HEK293T (cell line): ENCODE measurements at regions not wholly inside any gene's neighbourhood (a gene's known extent, or its start where the extent isn't known, plus 50 kb on each side); places are given as distances from the start of the nearest gene placed in this dataset.
A peak's percentile ranks its signal among the peaks of the same experiment; 100 is the strongest.

Source experiments
- CTCF ChIA-PET: fragments of 350-600 bp; formaldehyde crosslinking; extraction: SDS; loops from one replicate; lab custom pipeline; 2021; ENCODE audit warnings: antibody characterized with exemption, inconsistent platforms; lab: Yijun Ruan, JAX
- POLR2A ChIA-PET: fragments of 350-600 bp; formaldehyde crosslinking; extraction: SDS; loops from one replicate; lab custom pipeline; 2020; ENCODE audit warnings: antibody characterized with exemption, inconsistent platforms; lab: Yijun Ruan, JAX
- DNase-seq: peaks from one replicate; pipeline ENCODE4 v3.0.0; 2012; ENCODE audit warnings: mixed read lengths; ENCODE audit errors: extremely low spot score
- ARNT ChIP-seq: fragments of 450-650 bp; IDR thresholded peaks from 2 replicates; pipeline ENCODE4 v1.6.1; 2017; ENCODE audit warnings: mild to moderate bottlenecking
- BHLHE40 ChIP-seq: fragments of 450-650 bp; IDR thresholded peaks from 2 replicates; pipeline ENCODE4 v1.6.1; 2016; ENCODE audit warnings: mild to moderate bottlenecking, moderate library complexity, borderline replicate concordance
- CTBP1 ChIP-seq: fragments of 450-650 bp; IDR thresholded peaks from 2 replicates; pipeline ENCODE4 v1.6.1; 2016; ENCODE audit warnings: borderline replicate concordance
- ELF4 ChIP-seq: fragments of 450-650 bp; IDR thresholded peaks from 2 replicates; pipeline ENCODE4 v1.6.1; 2017; ENCODE audit warnings: antibody characterized with exemption
- FOXA1 ChIP-seq: fragments of 450-650 bp; IDR thresholded peaks from 2 replicates; pipeline ENCODE4 v1.6.1; 2016; ENCODE audit warnings: mild to moderate bottlenecking
- FOXK2 ChIP-seq: fragments of 450-650 bp; IDR thresholded peaks from 2 replicates; pipeline ENCODE4 v1.6.1; 2016; ENCODE audit warnings: mild to moderate bottlenecking
- FOXM1 ChIP-seq: fragments of 450-650 bp; IDR thresholded peaks from 2 replicates; pipeline ENCODE4 v1.6.1; 2017; ENCODE audit warnings: mild to moderate bottlenecking, borderline replicate concordance
- HDGF ChIP-seq: fragments of 450-650 bp; IDR thresholded peaks from 2 replicates; pipeline ENCODE4 v1.6.1; 2017; ENCODE audit warnings: antibody characterized with exemption, borderline replicate concordance
- L3MBTL2 ChIP-seq: fragments of 450-650 bp; conservative IDR thresholded peaks from 2 replicates; pipeline ENCODE4 v1.6.1; 2016; ENCODE audit warnings: mild to moderate bottlenecking
- LEF1 ChIP-seq: fragments of 450-650 bp; IDR thresholded peaks from 2 replicates; pipeline ENCODE4 v1.6.1; 2017; ENCODE audit warnings: mild to moderate bottlenecking, borderline replicate concordance
- NFRKB ChIP-seq: fragments of 450-650 bp; IDR thresholded peaks from 2 replicates; pipeline ENCODE4 v1.6.1; 2016; ENCODE audit warnings: mild to moderate bottlenecking, moderate library complexity
- SP1 ChIP-seq: fragments of 450-650 bp; IDR thresholded peaks from 2 replicates; pipeline ENCODE4 v1.6.1; 2017
- SUZ12 ChIP-seq: fragments of 450-650 bp; IDR thresholded peaks from 2 replicates; pipeline ENCODE4 v1.6.1; 2016; ENCODE audit warnings: mild to moderate bottlenecking
- TARDBP ChIP-seq: fragments of 450-650 bp; IDR thresholded peaks from 2 replicates; pipeline ENCODE4 v1.6.1; 2016
- ZNF384 ChIP-seq: fragments of 450-650 bp; IDR thresholded peaks from 2 replicates; pipeline ENCODE4 v1.6.1; 2016
- TF ChIP-seq, protein P1 (sequence below): fragments of 450-650 bp; IDR thresholded peaks from 2 replicates; pipeline ENCODE4 v1.6.1; 2016

DNA sequence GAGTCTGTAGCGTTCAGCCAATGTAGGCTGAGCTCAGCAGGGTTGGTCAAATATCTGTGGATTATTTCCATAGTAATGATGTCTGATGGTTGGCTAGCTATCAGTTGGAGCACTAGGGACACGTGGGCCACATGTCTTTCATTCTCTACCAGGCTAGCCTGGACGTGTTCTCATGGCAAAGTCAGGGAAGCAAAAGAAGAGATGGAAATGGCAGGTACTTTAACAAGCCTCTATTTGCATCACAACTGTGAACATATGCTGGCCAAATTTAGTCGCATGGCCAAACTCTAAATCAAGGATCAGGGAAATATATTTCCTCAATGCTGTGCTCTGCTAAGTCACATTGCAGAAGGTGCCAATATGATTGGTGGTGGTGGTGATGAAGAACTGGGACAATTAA, 371.6 kb upstream of the CHST9 start:
- no peak for DNase-seq
- POLR2A ChIA-PET = no interaction called here
- CTCF ChIA-PET = no interaction called here
- TF ChIP-seq ARNT (no peak), FOXM1 (no peak), HDGF (no peak), FOXK2 (no peak), SUZ12 (no peak), NFRKB (no peak), LEF1 (no peak), L3MBTL2 (no peak), TARDBP (no peak), ELF4 (no peak)
- TF ChIP-seq, protein P1, sequence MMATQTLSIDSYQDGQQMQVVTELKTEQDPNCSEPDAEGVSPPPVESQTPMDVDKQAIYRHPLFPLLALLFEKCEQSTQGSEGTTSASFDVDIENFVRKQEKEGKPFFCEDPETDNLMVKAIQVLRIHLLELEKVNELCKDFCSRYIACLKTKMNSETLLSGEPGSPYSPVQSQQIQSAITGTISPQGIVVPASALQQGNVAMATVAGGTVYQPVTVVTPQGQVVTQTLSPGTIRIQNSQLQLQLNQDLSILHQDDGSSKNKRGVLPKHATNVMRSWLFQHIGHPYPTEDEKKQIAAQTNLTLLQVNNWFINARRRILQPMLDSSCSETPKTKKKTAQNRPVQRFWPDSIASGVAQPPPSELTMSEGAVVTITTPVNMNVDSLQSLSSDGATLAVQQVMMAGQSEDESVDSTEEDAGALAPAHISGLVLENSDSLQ = no peak

DNA sequence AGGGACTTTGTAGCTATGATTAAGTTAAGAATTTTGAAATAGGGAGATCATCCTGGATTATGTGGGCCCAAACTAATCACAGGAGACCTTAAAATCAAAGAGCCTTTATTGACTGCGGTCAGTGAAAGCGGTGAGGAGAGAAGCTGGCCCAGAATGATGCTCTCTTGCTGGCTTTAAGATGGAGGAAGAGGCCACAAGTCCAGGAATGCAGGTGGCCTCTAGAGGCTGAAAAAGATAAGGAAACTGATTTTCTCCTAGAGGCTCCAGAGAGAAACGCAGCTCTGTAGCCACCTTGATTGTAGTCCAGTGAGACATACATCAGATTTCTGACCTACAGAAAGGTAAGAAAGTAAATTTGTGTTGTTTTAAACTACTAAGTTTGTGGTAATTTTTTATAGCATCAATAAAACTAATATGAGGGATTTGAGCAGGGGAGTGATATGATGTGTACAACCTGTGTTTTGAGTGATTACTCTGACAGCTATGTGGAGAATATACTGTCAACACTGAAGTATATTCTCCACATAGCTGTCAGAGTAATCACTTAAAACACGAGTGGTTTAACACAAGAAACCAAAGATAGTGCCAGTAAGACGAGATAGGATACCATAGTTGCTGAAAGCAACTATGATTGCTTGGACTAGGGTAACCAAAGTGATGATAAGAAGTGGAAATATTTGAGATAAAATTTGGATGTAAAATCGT, 364.4 kb upstream of the CHST9 start:
- CTCF ChIA-PET = no interaction called here
- DNase-seq = no peak
- POLR2A ChIA-PET = no interaction called here
- TF ChIP-seq ARNT (no peak), LEF1 (no peak), FOXM1 (no peak)

DNA sequence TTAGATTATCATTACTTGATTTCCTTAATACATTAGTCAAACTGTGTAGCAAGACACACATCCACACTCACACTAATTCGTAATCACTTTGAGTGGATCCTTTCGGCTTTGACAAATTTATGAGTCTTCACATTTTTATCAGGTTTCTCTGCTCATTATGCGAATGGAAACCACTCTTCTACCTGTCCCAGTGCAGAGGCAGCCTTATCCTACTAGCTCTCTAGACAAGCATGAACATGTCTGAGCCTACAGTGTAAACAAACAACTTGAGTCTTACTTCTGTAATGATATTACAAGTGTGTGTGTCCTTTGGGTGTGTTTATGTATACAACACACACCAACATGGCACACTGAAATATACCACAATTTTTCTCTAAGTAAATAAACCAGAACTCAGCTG, 361.9 kb upstream of the CHST9 start:
- TF ChIP-seq ARNT (no peak), FOXM1 (no peak), SP1 (no peak), FOXK2 (no peak), ZNF384 (no peak), TARDBP (no peak), NFRKB (no peak), LEF1 (no peak)
- TF ChIP-seq, protein P1 = no peak
- no peak for DNase-seq
- ChIA-PET CTCF (interaction anchor here (0.5 kb wide), 1 partner anchor 625 kb away, joined by 3 read pairs; no protein-coding TSS in a partner anchor), POLR2A (no interaction called here)

DNA sequence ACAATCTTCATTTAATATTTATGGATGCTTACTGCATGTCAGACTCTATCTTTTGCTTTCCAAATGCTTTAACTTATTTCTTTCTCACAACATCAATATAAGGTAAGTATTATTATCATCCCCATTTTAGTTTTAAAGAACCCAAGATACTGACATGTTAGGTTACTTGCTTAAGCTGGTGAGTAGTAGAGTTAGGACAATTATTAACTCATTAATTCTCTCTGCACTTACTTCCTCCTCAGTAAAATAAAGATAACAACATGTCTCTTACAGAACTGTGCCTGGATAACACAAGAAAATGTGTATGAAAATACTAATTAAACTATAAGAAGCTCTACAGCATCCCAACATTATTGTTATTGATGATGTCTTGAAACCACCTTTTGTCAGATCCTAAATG, 359.1 kb upstream of the CHST9 start:
- no peak for DNase-seq
- TF ChIP-seq TARDBP = no peak
- no peak for TF ChIP-seq LEF1
- TF ChIP-seq NFRKB = no peak
- no peak for TF ChIP-seq L3MBTL2
- TF ChIP-seq, protein P1 = no peak
- TF ChIP-seq SUZ12 = no peak
- TF ChIP-seq ELF4 = no peak
- TF ChIP-seq HDGF = no peak
- no peak for TF ChIP-seq SP1
- TF ChIP-seq BHLHE40 = no peak
- TF ChIP-seq ZNF384 = no peak
- no peak for TF ChIP-seq CTBP1
- no peak for TF ChIP-seq FOXK2
- TF ChIP-seq FOXA1 = no peak
- no peak for TF ChIP-seq ARNT
- POLR2A ChIA-PET = no interaction called here
- CTCF ChIA-PET = no interaction called here

DNA sequence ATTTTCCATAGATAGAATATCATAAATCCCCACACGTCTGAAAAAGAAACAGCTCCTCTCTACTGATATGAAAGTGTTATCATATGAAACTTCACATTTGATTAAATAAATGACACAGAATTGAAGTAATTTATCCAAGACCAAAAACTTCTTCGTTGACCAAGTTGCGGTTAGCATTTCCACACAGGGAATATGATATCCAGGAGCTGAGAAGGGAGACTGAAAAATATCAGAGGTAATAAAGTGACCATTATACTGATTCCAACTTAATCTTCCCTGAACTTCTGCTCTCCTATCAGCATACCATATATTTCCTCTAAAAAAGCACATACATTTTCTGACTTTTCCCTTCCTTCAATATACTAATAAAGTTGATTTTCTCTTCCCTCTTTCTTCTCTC, 356.2 kb upstream of the CHST9 start:
- ChIA-PET POLR2A (no interaction called here), CTCF (no interaction called here)
- DNase-seq = no peak
- TF ChIP-seq, protein P1 = no peak
- no peak for TF ChIP-seq ARNT
- no peak for TF ChIP-seq SUZ12
- no peak for TF ChIP-seq L3MBTL2
- no peak for TF ChIP-seq TARDBP

DNA sequence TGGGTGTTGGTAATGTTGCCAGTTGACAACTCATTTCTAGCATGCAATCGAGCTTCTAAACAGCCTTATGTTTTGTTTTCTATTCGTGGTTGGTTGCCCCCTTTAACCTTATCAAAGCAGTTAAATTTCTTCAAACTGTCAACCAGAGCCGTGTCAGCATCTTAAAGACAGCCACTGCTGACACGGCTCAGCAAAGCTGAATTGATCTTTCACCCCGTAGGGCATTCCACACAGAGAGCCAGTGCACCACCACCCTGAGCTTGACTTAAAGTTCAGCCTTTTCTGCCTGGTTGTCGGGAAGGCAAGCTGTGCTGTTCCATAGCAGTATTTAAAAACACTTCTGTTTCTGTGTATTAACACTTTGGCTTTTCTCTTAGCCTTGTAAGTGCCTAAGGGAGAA, 355.0 kb upstream of the CHST9 start:
- ChIA-PET POLR2A (no interaction called here), CTCF (no interaction called here)
- TF ChIP-seq ELF4 (no peak), ZNF384 (no peak), NFRKB (no peak), L3MBTL2 (no peak), SP1 (no peak), FOXK2 (no peak), HDGF (no peak), TARDBP (no peak), FOXM1 (no peak), FOXA1 (no peak), BHLHE40 (no peak), LEF1 (no peak), ARNT (no peak), SUZ12 (no peak), CTBP1 (no peak)
- TF ChIP-seq, protein P1 = no peak
- peak; percentile 23 for DNase-seq
